HG03565 (cell line): ENCODE measurements at regions not wholly inside any gene's neighbourhood (a gene's known extent, or its start where the extent isn't known, plus 50 kb on each side); places are given as distances from the start of the nearest gene placed in this dataset.
A peak's percentile ranks its signal among the peaks of the same experiment; 100 is the strongest.

Source experiments
- ATAC-seq: cut with Tn5 transposase; IDR thresholded peaks from one replicate; pipeline ENCODE4 v1.9.1; 2021; ENCODE audit warnings: mild to moderate bottlenecking, moderate library complexity; ENCODE audit not compliant: unreplicated experiment

DNA sequence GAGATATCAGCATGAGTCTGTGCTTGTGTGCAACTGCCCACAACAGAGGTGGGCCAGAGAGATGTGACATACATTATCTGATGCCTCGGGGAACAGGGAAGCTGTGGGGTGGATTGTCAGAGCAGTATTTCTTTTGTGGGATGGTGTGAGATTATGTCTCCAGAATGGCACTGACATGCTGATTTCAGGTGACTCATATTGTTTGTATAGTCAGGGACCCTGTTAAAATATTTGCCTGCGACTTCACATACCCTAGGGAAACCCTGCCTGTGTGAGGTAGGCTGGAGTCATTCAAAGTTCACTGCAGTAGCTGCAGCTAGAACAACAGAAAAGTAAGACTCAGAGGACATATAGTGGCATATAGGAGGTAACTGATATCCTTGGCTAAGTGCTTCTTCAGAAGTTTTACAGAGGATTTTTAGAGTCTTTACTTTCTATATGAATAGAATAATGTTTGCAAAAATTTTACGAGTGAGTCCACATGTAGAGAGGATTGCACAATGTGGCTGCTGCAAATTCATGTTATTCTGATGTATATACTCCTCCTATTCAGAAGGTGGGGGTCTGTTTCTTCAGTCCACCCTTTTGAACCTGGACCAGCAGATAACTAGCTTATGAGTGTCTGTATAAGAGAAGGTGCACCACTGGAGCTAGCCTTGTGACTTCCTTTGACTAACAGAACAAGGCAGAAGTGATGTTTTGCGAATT, 89.3 kb downstream of the MACIR start:
- ATAC-seq, result no peak

DNA sequence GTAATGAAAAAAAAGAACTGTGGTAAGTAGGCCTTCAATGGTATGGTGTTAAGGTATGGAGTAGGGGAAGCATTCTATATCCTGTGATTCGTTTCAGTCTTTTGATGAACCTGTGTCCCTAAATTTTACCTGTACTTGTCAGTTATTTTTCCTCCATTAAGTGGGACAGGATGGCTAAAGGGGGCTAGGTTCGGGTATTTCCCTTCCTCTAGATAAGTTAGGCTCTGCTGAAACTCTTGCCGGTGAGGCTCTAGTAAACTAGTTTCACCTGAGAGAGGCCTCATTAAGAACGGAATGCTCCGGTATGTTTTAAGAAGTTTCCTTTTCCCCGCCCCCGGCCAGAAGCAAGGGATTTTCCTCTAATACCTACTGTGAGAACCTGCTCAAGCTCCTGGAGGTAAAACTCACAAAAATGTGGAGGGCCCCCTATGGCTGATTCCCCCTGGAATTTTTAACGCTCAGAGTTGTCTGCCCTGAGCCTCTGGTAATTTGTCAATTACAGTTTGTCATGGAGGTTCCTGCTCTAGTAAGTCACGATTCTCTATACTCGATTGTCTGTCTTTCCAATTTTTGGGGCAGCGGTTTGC, 87.7 kb downstream of the MACIR start:
- ATAC-seq, result no peak

DNA sequence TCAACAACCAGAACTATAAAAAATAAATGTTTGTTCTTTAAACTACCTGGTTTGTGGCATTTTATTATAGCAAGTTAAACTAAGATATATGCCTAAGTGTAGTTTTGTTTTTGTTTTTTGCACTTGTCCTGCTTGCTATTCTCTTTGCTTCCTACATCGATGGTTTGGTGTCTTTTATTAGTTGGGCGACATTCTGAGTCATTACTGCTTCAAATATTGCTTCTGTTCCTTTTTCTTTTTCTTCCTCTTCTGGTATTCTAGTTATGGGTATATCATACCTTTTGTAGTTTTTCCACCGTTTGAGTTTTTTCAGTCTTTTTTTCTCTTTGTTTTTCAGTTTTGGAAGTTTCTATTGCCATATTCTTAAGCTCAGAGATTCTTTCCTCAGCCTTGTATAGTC, 86.9 kb downstream of the MACIR start:
- no peak for ATAC-seq

DNA sequence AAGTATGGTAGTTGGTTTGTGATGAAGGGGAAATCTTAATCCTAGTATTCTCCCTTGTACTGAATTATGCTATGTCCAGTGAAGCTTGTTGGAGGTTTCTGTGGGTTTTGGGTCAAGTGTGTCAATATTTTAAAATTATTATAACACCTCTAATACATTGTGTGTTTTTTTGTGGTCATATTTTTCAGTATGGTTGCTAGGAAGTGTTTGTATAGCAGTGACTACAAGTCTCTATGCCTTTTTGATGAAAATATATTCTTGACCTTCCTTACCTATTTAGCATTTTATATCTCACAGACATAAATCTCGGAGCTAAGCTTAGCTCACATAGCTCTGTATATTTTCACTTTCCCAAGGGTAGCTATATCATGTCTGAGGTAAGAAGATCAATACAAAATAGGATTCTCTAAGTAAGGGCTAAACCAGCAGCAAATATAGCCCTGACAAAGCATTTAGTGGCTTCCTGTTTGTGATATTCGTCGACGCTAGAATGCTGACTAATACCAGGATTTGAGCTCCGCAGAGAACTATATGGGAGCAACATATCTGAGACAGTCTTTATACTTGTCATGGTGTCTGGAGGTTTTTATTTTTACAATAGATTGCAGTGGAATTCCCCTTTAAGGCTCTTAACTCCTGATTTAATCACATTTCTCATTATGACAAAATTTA, 82.3 kb downstream of the MACIR start:
- ATAC-seq, result peak; percentile 99

DNA sequence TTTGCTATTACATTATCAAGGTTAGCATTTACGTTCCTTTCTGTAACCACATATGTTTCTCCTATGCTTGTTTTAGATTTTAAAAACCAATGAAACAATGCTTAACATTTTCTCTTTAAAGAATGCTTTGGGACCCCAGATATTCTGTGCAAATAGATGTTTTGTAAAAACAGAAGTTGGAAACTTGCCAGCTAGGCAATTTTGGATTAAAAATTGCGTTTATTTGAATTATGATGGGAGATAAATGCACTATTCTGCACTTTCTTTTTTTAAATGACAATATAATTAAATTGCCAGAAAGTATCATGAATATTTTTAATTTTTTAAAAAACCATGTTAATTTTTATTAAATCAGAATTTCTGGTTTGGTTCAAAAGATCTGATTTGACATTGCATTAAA, 81.6 kb downstream of the MACIR start:
- no peak for ATAC-seq

DNA sequence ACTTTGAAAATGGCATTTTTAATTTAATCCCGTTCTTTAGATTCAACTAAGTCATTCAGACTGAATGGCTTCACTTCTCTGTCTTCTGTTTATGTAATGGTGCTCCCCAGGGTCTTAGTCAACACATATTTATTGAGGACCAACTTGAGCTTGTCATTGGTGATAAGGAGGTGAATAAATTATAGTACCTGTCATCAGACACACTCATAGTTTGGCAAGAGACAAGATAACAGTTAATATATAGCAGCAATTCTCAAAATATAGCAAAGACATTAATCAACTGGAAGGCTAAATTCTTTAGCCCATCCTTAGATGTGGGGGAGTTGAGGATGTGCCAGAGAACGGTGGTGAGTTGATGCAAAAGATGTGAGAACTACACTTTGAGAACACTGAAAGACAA, 78.4 kb downstream of the MACIR start:
- no peak for ATAC-seq

DNA sequence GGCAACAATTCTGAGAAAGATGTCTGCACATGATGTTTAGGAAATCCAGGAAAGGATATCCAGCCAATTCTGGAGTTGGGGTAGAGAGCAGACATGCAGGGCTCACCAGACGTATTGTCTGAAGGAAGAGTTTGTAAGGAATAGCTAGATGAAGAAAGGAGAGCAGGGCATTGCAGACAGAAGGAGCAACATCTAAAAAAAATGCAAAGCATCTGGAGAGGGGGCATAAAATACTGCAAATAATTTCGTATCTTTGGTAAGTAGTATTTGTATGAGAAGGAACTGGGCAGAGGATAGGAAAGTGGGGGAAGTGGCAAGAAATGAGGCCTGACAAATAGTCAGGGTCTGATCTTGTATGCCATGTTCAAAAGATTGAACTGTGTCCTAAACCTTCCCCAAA, 74.8 kb downstream of the MACIR start:
- no peak for ATAC-seq

DNA sequence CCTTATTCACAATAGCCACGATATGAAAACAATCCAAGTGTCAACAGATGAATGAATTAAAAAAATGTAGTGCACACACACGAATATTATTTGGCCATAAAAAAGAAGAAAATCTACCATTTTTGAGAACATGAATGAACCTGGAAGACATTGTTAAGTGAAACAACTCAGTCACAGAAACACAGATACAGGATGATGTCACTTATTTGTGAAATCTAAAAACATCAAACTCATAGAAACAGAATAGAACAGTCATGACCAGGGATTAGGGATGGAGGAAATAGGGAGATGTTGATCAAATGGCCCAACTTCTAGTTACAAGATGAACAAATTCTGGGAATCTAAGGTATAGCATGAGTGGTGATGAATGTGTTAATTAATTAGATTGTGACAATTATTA, 72.3 kb downstream of the MACIR start:
- ATAC-seq, result no peak
